Natural killer cell (primary cell): ENCODE measurements at regions not wholly inside any gene's neighbourhood (a gene's known extent, or its start where the extent isn't known, plus 50 kb on each side); places are given as distances from the start of the nearest gene placed in this dataset.

Experiments
- ATAC-seq, 3 donors: fragments of 150-1000 bp in 2 of 3; fragments of 200-7000 bp in 1 of 3; cut with Tn5 transposase; 1 replicate in 1 of 3; 2 replicates in 2 of 3; pipeline ENCODE4 v1.10.0; 2021; ENCODE audit warnings: mild to moderate bottlenecking in 2 of 3, moderate library complexity in 2 of 3
- DNase-seq, 2 donors: peaks; one replicate each; pipeline versions ENCODE4 v3.0.0 to v3.0.0-alpha.2; 2013 to 2021; ENCODE audit warnings: mixed read lengths in 1 of 2
- H3K27ac ChIP-seq: one replicate; pipeline ENCODE4 v1.5.1; 2013; ENCODE audit warnings: mild to moderate bottlenecking, low read length
- H3K27me3 ChIP-seq: one replicate; pipeline ENCODE4 v1.6.1; 2013; ENCODE audit warnings: low read length; ENCODE audit not compliant: control insufficient read depth, insufficient read depth
- H3K36me3 ChIP-seq: one replicate; pipeline ENCODE4 v1.6.1; 2013; ENCODE audit warnings: low read length; ENCODE audit not compliant: control insufficient read depth, insufficient read depth
- H3K4me1 ChIP-seq: one replicate; pipeline ENCODE4 v1.6.1; 2013; ENCODE audit warnings: low read length; ENCODE audit not compliant: control insufficient read depth, insufficient read depth
- H3K4me3 ChIP-seq: one replicate; pipeline ENCODE4 v1.5.1; 2013; ENCODE audit warnings: low read length
- H3K9me3 ChIP-seq: one replicate; pipeline ENCODE4 v1.6.1; 2013; ENCODE audit warnings: low read length; ENCODE audit not compliant: control insufficient read depth, insufficient read depth
- H3K27ac Mint-ChIP-seq, 2 donors: one replicate each; pipeline ENCODE4 v1.8.0; 2022; ENCODE audit warnings: mild to moderate bottlenecking in 2 of 2, mixed read lengths in 2 of 2, moderate library complexity in 1 of 2
- H3K27me3 Mint-ChIP-seq, 2 donors: one replicate each; pipeline ENCODE4 v1.8.0; 2022; ENCODE audit warnings: low read depth in 2 of 2, mixed read lengths in 2 of 2
- H3K36me3 Mint-ChIP-seq: one replicate; pipeline ENCODE4 v1.8.0; 2022; ENCODE audit warnings: mixed read lengths
- H3K4me1 Mint-ChIP-seq, 2 donors: one replicate each; pipeline ENCODE4 v1.8.0; 2022; ENCODE audit warnings: mixed read lengths in 2 of 2
- H3K4me3 Mint-ChIP-seq: one replicate; pipeline ENCODE4 v1.8.0; 2022; ENCODE audit warnings: mild to moderate bottlenecking, moderate library complexity, mixed read lengths
- H3K9me3 Mint-ChIP-seq, 2 donors: one replicate each; pipeline ENCODE4 v1.8.0; 2022; ENCODE audit warnings: mixed read lengths in 2 of 2
- CTCF ChIP-seq: fragments of 200-600 bp; IDR thresholded peaks from one replicate; pipeline ENCODE4 v1.8.0; 2022; ENCODE audit warnings: antibody characterized with exemption
- WGBS: methylation state at CpG from one replicate; pipeline ENCODE4 v1.1.7; 2013; ENCODE audit warnings: missing lambda C conversion rate; ENCODE audit not compliant: insufficient coverage; 5-methylcytosine and 5-hydroxymethylcytosine counted together
- intact Hi-C: fragments of 100-400 bp; cut with micrococcal nuclease; formaldehyde crosslinking; loops from one replicate; pipeline ENCODE4 v1.14.2; 2022

- H3K4me1 Mint-ChIP-seq: no peaks in the 10 kb centered on the region
- Histone ChIP-seq H3K27ac (no peak overlapping the region), H3K4me1 (no peaks in the 10 kb centered on the region), H3K27me3 (no peaks in the 10 kb centered on the region), H3K36me3 (no peaks in the 10 kb centered on the region), H3K4me3 (no peak overlapping the region), H3K9me3 (no peaks in the 10 kb centered on the region)
- H3K4me3 Mint-ChIP-seq: no peak overlapping the region
- H3K36me3 Mint-ChIP-seq: no peaks in the 10 kb centered on the region
- ATAC-seq: no peak
- TF ChIP-seq CTCF: no peak
- H3K27ac Mint-ChIP-seq: no peak overlapping the region
- 82% methylated on average over 8 of the region's 8 CpGs for WGBS
- H3K27me3 Mint-ChIP-seq: no peaks in the 10 kb centered on the region
- DNase-seq: no peak
- intact Hi-C loops: no loop called here
- H3K9me3 Mint-ChIP-seq: peaks cover 0 to 6% of the 10 kb centered on the region in 2 donors
Measured at GRCh38 chr5:2276101-2276500, 393.4 kb upstream of the IRX4 start.

DNA sequence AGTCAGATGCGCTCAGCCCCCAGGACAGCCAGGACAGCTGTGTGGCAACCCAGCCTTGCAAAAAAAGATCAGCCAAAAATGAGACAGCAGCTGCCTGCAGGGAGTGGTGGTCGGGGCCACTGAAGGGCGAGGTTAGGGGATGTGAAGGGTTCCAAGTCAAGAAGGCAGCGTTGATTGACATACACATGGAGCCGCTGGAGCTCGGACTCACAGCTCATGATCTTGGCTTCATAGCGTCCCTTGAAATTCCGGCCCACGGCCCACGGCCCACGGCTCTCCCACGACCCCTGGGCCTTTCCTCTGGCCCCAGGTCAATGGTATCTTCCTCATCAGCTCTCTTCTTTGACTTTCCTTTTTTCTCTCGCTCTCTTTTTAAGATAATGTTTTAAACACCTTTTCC lies 390.0 kb upstream of the IRX4 start:
- Histone ChIP-seq H3K27ac (no peak overlapping the region), H3K4me1 (no peaks in the 10 kb centered on the region), H3K27me3 (no peaks in the 10 kb centered on the region), H3K9me3 (no peaks in the 10 kb centered on the region), H3K4me3 (no peak overlapping the region), H3K36me3 (no peaks in the 10 kb centered on the region)
- intact Hi-C loops: no loop called here
- no peaks in the 10 kb centered on the region for H3K4me1 Mint-ChIP-seq
- 79% methylated on average over 13 of the region's 13 CpGs for WGBS
- H3K36me3 Mint-ChIP-seq: no peaks in the 10 kb centered on the region
- H3K27me3 Mint-ChIP-seq: peaks cover 0 to 7% of the 10 kb centered on the region in 2 donors
- no peak overlapping the region for H3K27ac Mint-ChIP-seq
- no peaks in the 10 kb centered on the region for H3K9me3 Mint-ChIP-seq
- no peak overlapping the region for H3K4me3 Mint-ChIP-seq
- DNase-seq (no peak), ATAC-seq (no peak)
- TF ChIP-seq CTCF: no peak

GRCh38 chr5:2272039-2272438 lies 389.3 kb upstream of the IRX4 start:
- ATAC-seq (no peak), DNase-seq (no peak)
- no peaks in the 10 kb centered on the region for H3K4me1 ChIP-seq
- no peak for TF ChIP-seq CTCF
- Mint-ChIP-seq H3K4me3 (no peak overlapping the region), H3K4me1 (no peaks in the 10 kb centered on the region), H3K9me3 (no peaks in the 10 kb centered on the region), H3K36me3 (no peaks in the 10 kb centered on the region), H3K27me3 (peaks cover 0 to 7% of the 10 kb centered on the region in 2 donors), H3K27ac (no peak overlapping the region)
- WGBS: 78% methylated on average over 10 of the region's 10 CpGs
- H3K9me3 ChIP-seq: no peaks in the 10 kb centered on the region
- no peak overlapping the region for H3K27ac ChIP-seq
- intact Hi-C loops: no loop called here
- H3K27me3 ChIP-seq: no peaks in the 10 kb centered on the region
- no peaks in the 10 kb centered on the region for H3K36me3 ChIP-seq
- H3K4me3 ChIP-seq: no peak overlapping the region

DNA sequence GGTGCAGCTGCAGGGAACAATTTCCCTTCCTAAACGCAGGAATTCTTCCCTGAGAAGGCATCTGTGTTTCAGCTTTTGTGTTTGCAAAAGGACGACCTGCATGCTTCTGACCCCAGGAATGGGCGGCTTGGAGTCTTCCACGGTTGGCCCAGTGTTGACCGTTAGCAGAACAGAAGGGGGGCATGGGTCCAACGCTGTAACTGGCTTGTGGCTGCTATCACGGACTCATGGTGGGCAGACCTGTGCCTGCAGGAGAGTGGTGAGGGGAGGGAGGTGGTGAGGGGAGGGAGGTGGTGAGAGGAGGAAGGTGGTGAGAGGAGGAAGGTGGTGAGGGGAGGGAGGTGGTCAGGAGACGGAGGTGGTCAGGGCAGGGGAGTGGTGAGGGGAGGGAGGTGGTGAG lies 388.6 kb upstream of the IRX4 start:
- Mint-ChIP-seq H3K9me3 (no peaks in the 10 kb centered on the region), H3K4me1 (no peaks in the 10 kb centered on the region), H3K27ac (no peak overlapping the region), H3K4me3 (no peak overlapping the region), H3K36me3 (no peaks in the 10 kb centered on the region), H3K27me3 (peaks cover 0 to 7% of the 10 kb centered on the region in 2 donors)
- no peak overlapping the region for H3K4me3 ChIP-seq
- no peak for DNase-seq
- H3K9me3 ChIP-seq: no peaks in the 10 kb centered on the region
- intact Hi-C loops: no loop called here
- H3K4me1 ChIP-seq: no peaks in the 10 kb centered on the region
- no peaks in the 10 kb centered on the region for H3K27me3 ChIP-seq
- no peak for ATAC-seq
- 56% methylated on average over 8 of the region's 8 CpGs for WGBS
- no peak overlapping the region for H3K27ac ChIP-seq
- TF ChIP-seq CTCF: no peak
- no peaks in the 10 kb centered on the region for H3K36me3 ChIP-seq
